Suprapubic skin (tissue), 4 donors: ENCODE measurements at regions not wholly inside any gene's neighbourhood (a gene's known extent, or its start where the extent isn't known, plus 50 kb on each side); places are given as distances from the start of the nearest gene placed in this dataset.

Experiments used
- EP300 ChIP-seq: sonication (generic); formaldehyde crosslinking; IDR thresholded peaks from one replicate; pipeline ENCODE4 v1.6.1; 2017; ENCODE audit warnings: antibody characterized with exemption
- POLR2A ChIP-seq, 2 donors: fragments of 450-650 bp; IDR thresholded peaks; one replicate each; pipeline ENCODE4 v1.6.1; 2017; ENCODE audit warnings: antibody characterized with exemption in 2 of 2, mild to moderate bottlenecking in 2 of 2, moderate library complexity in 2 of 2
- POLR2AphosphoS5 ChIP-seq, 3 donors: sonication (generic); formaldehyde crosslinking; IDR thresholded peaks; one replicate each; pipeline ENCODE4 v1.6.1; 2017; ENCODE audit warnings: antibody characterized with exemption in 3 of 3
- TF ChIP-seq, protein P1 (sequence below), 2 donors: fragments of 200-600 bp in 1 of 2; fragments of 450-650 bp in 1 of 2; sonication (generic) in 1 of 2; IDR thresholded peaks; one replicate each; pipeline ENCODE4 v1.5.1; 2016 to 2019; ENCODE audit warnings: antibody characterized with exemption in 2 of 2, mild to moderate bottlenecking in 1 of 2, moderate library complexity in 1 of 2

DNA sequence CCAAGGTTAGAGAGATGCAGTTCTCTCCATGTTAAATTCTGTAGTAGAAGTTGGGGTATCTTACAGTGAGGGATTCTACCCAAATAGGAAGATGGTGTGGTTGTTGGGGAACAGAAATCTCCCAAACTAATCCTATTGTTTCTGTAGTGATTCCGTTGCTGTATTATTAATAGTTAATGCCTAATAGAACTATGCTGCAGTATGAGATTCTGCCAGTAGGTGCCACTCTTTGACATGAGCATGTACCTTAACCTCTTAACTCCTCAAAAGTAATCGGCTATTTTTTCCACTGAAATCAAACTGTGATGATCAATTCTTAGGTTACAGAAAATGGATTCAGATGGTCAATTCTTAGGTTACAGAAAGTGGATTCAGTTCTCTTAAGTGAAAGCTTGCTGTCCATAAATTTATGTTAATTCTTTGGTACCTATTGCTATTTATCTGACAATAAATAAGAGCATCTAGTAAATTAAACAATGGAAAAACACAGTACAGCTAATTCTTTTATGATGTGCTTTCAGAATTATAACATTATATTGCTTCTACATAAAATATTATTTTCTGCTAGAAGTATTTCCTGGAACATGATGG, 97.9 kb upstream of the DLX2 start:
- TF ChIP-seq, protein P1, sequence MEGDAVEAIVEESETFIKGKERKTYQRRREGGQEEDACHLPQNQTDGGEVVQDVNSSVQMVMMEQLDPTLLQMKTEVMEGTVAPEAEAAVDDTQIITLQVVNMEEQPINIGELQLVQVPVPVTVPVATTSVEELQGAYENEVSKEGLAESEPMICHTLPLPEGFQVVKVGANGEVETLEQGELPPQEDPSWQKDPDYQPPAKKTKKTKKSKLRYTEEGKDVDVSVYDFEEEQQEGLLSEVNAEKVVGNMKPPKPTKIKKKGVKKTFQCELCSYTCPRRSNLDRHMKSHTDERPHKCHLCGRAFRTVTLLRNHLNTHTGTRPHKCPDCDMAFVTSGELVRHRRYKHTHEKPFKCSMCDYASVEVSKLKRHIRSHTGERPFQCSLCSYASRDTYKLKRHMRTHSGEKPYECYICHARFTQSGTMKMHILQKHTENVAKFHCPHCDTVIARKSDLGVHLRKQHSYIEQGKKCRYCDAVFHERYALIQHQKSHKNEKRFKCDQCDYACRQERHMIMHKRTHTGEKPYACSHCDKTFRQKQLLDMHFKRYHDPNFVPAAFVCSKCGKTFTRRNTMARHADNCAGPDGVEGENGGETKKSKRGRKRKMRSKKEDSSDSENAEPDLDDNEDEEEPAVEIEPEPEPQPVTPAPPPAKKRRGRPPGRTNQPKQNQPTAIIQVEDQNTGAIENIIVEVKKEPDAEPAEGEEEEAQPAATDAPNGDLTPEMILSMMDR (IDR thresholded peaks at IDR 0.05) = peak in 1 of 2 donors; percentile 8
- TF ChIP-seq EP300 (no peak), POLR2A (IDR thresholded peaks at IDR 0.05) (no peak), POLR2AphosphoS5 (IDR thresholded peaks at IDR 0.05) (no peak)
